ENCODE measurements at regions not wholly inside any gene's neighbourhood (a gene's known extent, or its start where the extent isn't known, plus 50 kb on each side); places are given as distances from the start of the nearest gene placed in this dataset.

GRCh38 chr16:51040637-51041036 lies 110.4 kb downstream of the SALL1 start:
- in situ Hi-C loops (cut with MboI; ENCODE audit: low pct_unique_long_range_greater_than_20kb, low sequenced_read_pairs) = no loop called here
- DNase-seq = no peak

- DNase-seq = no peak
- in situ Hi-C loops (cut with MboI; ENCODE audit: low pct_unique_long_range_greater_than_20kb, low sequenced_read_pairs) = no loop called here
Measured at GRCh38 chr16:51039638-51040331, 111.3 kb downstream of the SALL1 start.

GRCh38 chr16:51035711-51036110 lies 115.4 kb downstream of the SALL1 start:
- in situ Hi-C loops (cut with MboI; ENCODE audit: low pct_unique_long_range_greater_than_20kb, low sequenced_read_pairs) = no loop called here

GRCh38 chr16:51035110-51035498 lies 116.0 kb downstream of the SALL1 start:
- DNase-seq = no peak
- in situ Hi-C loops (cut with MboI; ENCODE audit: low pct_unique_long_range_greater_than_20kb, low sequenced_read_pairs) = no loop called here

More at GRCh38 chr16:51035711-51036110, 115.4 kb downstream of the SALL1 start:
- no peak for DNase-seq

- DNase-seq = no peak
- in situ Hi-C loops (cut with MboI; ENCODE audit: low pct_unique_long_range_greater_than_20kb, low sequenced_read_pairs) = no loop called here
Measured at GRCh38 chr16:51034481-51035109, 116.5 kb downstream of the SALL1 start.

- no peak for DNase-seq
- in situ Hi-C loops (cut with MboI; ENCODE audit: low pct_unique_long_range_greater_than_20kb, low sequenced_read_pairs) = no loop called here
Measured at GRCh38 chr16:51031598-51031997, 119.5 kb downstream of the SALL1 start.

- in situ Hi-C loops (cut with MboI; ENCODE audit: low pct_unique_long_range_greater_than_20kb, low sequenced_read_pairs) = no loop called here
- no peak for DNase-seq
Measured at GRCh38 chr16:51030516-51030915, 120.6 kb downstream of the SALL1 start.

- in situ Hi-C loops (cut with MboI; ENCODE audit: low pct_unique_long_range_greater_than_20kb, low sequenced_read_pairs) = no loop called here
- no peak for DNase-seq
Measured at GRCh38 chr16:51025588-51026290, 125.3 kb downstream of the SALL1 start.

- in situ Hi-C loops (cut with MboI; ENCODE audit: low pct_unique_long_range_greater_than_20kb, low sequenced_read_pairs) = no loop called here
- no peak for DNase-seq
Measured at GRCh38 chr16:51024703-51025102, 126.4 kb downstream of the SALL1 start.

GRCh38 chr16:51022955-51023354 lies 128.1 kb downstream of the SALL1 start:
- no peak for DNase-seq

GRCh38 chr16:51019617-51020016 lies 131.5 kb downstream of the SALL1 start:
- no peak for DNase-seq
- in situ Hi-C loops (cut with MboI; ENCODE audit: low pct_unique_long_range_greater_than_20kb, low sequenced_read_pairs) = no loop called here

More at GRCh38 chr16:51022955-51023354, 128.1 kb downstream of the SALL1 start:
- in situ Hi-C loops (cut with MboI; ENCODE audit: low pct_unique_long_range_greater_than_20kb, low sequenced_read_pairs) = no loop called here

- in situ Hi-C loops (cut with MboI; ENCODE audit: low pct_unique_long_range_greater_than_20kb, low sequenced_read_pairs) = no loop called here
- DNase-seq = no peak
Measured at GRCh38 chr16:51017969-51018368, 133.1 kb downstream of the SALL1 start.

- in situ Hi-C loops (cut with MboI; ENCODE audit: low pct_unique_long_range_greater_than_20kb, low sequenced_read_pairs) = no loop called here
- no peak for DNase-seq
Measured at GRCh38 chr16:51012396-51012795, 138.7 kb downstream of the SALL1 start.

- in situ Hi-C loops (cut with MboI; ENCODE audit: low pct_unique_long_range_greater_than_20kb, low sequenced_read_pairs) = no loop called here
- no peak for DNase-seq
Measured at GRCh38 chr16:51010817-51011216, 140.3 kb downstream of the SALL1 start.

GRCh38 chr16:51009813-51010212 lies 141.3 kb downstream of the SALL1 start:
- DNase-seq = no peak
- in situ Hi-C loops (cut with MboI; ENCODE audit: low pct_unique_long_range_greater_than_20kb, low sequenced_read_pairs) = no loop called here

- in situ Hi-C loops (cut with MboI; ENCODE audit: low pct_unique_long_range_greater_than_20kb, low sequenced_read_pairs) = no loop called here
- DNase-seq = no peak
Measured at GRCh38 chr16:51009359-51009758, 141.7 kb downstream of the SALL1 start.

GRCh38 chr16:51008607-51009006 lies 142.5 kb downstream of the SALL1 start:
- DNase-seq = no peak
- in situ Hi-C loops (cut with MboI; ENCODE audit: low pct_unique_long_range_greater_than_20kb, low sequenced_read_pairs) = no loop called here

- no peak for DNase-seq
- in situ Hi-C loops (cut with MboI; ENCODE audit: low pct_unique_long_range_greater_than_20kb, low sequenced_read_pairs) = no loop called here
Measured at GRCh38 chr16:51008037-51008436, 143.0 kb downstream of the SALL1 start.

- DNase-seq = no peak
- in situ Hi-C loops (cut with MboI; ENCODE audit: low pct_unique_long_range_greater_than_20kb, low sequenced_read_pairs) = no loop called here
Measured at GRCh38 chr16:51003850-51004566, 147.1 kb downstream of the SALL1 start.

Data from KBM-7 (cell line).